HG03378 (cell line): ENCODE measurements at regions not wholly inside any gene's neighbourhood (a gene's known extent, or its start where the extent isn't known, plus 50 kb on each side); places are given as distances from the start of the nearest gene placed in this dataset.
A peak's percentile ranks its signal among the peaks of the same experiment; 100 is the strongest.
"Not testable (repeated sequence)": the region's sequence is repeated elsewhere in the genome, so short reads cannot be mapped to it uniquely, and the experiment has no call there.

ENCODE experiments used
- ATAC-seq: cut with Tn5 transposase; IDR thresholded peaks from one replicate; pipeline ENCODE4 v1.9.1; 2021; ENCODE audit warnings: mild to moderate bottlenecking, moderate library complexity; ENCODE audit not compliant: unreplicated experiment

DNA sequence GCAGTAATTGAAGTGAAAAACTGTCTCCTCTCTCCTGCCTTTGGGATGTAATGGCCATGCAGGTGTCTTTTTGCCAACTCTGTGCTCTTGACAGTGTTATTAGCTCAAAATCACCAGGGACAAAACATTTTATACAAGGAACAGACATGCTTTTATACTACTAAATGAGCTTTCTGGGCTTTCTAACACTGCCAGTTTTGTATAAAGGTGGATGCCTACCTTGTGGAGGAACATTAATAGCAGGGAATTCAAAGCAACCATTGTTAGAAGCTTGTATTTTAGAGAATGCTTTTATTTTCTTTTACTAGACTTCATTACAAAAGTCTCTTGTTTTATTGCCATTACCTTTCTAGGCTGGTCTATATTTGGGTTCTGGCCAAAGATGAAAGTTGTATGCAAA, 54.7 kb upstream of the ARSJ start:
- ATAC-seq: no peak

DNA sequence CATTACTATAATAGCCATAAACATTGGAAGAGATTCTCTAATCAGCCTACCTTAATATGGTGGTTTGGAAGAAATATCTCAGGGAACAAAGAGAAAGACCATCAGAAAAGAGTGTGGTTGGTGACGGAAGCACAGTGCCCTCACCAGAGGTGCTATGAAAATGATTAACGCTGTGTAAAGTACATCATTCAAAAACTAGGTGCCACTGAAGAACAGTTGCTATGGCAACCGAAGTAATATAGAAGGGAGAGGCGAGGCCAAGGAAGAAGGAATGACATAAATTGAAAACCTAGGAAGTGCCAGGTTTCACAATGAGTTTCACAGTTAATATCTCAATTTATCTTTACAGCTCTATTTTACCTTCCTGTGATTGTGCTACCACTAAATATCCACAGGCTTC, 57.0 kb upstream of the ARSJ start:
- no peak for ATAC-seq

DNA sequence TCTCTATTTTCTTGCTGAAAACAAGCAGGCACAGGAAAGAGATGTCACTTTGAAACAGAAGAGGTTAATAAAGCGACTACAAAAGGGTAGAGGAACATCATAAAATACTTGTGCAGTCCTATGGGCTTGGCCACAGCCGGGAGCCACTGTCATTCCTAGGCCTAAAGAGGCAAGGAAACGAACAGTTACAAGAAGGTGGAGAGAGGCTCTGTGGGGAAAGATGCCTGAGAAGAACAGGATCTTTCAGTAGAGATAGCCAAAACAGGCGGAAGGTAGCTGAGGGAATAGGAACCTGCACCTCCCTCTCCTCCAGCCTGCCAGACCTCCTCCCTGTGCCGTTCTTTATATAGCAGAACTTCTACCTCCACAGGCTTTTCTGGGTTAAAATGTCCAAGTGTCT, 57.4 kb upstream of the ARSJ start:
- ATAC-seq: no peak

DNA sequence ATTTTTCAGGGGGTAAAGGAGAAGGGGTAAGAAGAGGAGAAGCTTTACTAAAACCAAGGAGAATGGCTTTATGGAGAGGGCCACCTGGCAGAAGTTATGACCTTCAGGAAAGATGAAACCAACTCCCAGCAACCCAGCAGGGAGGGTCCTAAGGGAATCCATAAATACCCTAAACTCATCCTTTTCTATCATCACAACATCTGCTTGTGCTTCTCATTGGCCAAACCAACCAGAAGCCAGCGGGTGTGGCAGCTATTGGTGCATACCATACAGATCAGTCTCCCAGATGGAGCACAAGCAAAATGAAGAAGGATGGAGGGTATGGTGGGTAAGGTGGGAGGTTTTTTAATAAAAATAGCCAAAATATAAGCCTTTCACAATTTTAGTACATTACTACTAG, 58.5 kb upstream of the ARSJ start:
- no peak for ATAC-seq

DNA sequence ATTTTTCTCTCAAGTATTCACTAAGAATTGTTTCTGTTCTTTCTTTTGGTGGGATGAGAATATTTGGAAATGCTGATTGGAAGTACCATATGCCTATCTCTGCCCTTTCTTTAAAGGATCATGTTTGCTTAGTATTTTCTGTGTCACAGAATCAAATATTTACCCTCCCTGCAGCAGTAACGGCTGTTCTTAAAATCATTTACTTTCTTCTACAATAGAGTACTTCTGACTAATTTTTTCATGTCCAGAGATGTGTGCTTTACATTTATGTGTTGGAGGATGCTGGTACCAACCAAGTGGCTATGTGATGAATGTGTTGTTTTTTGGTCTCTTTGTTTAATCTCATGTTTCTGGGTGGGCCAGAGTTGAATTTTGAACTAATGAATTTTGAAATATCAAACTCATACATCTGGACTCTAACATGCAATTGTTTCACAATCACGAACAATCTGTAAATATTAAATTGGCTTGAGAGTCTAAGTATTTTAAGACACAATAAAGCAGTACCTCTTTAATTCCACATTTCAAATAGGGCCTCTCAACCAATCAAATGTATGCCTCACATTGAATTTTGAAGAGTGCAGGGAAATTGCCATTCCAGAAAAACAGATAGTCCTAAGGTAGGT, 59.4 kb upstream of the ARSJ start:
- no peak for ATAC-seq

DNA sequence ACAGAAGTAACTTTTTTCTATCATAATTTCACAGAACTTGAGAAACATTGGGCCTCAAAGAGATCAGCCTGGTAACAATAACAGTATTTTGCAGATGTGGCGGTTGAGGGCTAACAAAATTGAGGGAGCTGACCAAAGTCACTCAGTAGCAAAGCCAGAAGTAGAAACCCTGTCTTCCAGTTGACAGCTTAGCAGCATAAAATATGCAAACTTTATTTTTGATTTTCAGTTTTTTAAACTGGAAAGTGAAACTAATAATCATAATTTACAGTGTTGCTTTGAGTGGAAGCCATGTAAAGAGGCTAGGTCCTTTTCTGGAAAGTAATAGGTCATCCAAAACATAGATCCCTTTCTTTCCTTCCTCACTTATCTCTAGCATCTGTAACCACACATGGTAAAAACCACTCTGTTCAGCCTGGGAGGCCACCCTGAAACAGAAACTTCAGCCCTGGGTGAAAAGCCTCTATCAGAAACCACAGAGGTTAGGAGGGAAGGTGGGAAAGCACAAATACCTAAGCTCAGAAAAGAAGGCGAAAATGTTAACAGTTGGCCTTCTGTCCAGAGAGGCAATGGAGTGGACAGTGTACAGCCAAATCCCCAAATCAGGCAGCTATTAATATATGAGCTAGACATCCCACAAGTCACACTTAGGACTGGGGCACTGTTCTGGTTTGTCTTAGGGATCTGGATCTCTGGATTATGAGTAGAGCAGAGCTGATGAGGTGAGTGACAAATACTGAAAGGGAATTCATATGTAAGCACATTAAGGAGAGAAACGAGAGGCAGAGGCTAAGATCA, 61.1 kb upstream of the ARSJ start:
- peak; percentile 92 for ATAC-seq

DNA sequence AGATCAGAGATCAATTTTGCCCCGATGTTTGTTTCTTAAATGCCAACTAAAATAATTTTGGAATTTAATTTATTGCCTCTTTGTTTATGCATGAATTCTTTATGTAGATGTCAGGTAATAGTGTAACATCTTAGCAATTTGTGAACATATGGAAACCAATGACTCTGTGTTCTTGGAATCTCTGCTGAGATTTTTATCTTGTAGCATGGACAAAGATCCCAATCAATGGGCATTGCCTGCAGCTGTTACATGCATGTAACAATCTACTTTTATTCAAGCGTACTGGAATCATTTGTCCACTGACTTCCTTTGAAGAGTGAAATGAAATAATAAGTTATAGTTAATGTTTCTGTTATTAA, 61.6 kb upstream of the ARSJ start:
- ATAC-seq: no peak

DNA sequence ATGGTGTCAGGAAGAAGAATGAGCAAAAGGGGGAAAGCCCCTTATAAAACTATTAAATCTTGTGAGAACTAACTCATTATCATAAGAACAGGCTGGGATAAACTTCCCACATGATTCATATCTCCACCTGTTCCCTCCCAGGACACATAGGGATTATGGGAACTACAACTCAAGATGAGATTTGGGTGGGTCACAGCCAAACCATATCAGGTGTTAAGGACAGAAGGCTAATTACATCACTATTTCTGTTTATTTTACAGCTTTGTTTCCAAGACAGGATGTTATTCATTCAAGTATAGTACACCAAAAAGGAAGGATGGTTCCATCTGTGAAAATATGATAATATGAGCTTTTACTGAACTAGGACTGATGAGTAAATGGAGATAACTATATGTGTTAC, 63.7 kb upstream of the ARSJ start:
- ATAC-seq: no peak

DNA sequence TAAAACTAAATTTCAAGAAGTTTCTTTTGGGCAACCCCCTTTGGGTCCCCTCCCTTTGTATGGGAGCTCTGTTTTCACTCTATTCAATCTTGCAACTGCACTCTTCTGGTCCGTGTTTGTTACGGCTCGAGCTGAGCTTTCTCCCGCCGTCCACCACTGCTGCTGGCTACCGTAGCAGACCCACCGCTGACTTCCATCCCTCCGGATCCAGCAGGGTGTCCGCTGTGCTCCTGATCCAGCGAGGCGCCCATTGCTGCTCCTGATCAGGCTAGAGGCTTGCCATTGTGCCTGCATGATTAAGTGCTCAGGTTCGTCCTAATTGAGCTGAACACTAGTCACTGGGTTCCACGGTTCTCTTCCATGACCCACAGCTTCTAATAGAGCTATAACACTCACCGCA, 64.9 kb upstream of the ARSJ start:
- not testable (repeated sequence) for ATAC-seq

DNA sequence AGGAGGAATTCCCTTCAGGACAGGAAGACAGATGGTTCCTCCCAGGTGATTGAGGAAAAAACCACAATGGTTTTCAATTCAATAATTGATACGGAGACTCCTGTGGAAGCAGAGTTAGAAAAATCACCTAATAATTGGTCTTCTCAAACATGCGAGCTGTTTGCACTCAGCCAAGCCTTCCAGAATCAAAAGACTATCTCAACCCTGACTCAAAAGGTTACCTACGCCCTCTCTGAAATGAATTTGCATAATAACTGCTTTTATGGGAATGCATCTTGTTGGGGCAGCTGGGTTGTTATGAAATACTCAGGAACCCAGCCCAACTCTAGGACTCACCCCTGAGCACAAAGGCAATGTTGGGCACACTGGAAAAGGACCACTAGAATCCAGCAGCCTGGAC, 66.9 kb upstream of the ARSJ start:
- ATAC-seq: no peak

DNA sequence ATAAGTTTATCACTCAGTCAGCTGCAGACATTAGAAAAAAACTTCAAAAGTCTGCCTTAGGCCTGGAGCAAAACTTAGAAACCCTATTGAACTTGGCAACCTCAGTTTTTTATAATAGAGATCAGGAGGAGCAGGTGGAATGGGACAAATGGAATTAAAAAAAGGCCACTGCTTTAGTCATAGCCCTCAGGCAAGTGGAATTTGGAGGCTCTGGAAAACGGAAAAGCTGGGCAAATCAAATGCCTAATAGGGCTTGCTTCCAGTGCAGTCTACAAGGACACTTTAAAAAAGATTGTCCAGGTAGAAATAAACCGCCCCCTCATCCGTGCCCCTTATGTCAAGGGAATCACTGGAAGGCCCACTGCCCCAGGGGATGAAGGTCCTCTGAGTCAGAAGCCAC, 68.7 kb upstream of the ARSJ start:
- ATAC-seq: not testable (repeated sequence)

DNA sequence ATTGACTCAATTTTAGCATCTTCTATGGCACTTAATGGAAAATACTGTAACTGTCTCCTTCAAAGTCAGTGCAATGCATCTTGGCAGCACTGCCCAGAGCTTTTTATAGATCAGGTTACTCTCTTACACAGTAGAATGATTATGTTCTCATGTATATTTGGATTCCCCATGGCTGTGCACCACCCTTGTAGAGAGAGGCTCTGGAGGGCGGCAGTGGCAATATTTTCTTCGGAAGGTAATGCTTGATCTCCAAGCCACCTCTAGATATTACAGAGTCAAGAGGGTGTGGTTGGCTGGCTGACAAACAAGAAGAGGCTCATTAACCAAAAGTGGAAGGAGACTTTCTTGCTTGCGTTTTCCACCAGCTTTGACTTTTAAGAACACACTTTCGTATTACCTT, 72.8 kb upstream of the ARSJ start:
- no peak for ATAC-seq

DNA sequence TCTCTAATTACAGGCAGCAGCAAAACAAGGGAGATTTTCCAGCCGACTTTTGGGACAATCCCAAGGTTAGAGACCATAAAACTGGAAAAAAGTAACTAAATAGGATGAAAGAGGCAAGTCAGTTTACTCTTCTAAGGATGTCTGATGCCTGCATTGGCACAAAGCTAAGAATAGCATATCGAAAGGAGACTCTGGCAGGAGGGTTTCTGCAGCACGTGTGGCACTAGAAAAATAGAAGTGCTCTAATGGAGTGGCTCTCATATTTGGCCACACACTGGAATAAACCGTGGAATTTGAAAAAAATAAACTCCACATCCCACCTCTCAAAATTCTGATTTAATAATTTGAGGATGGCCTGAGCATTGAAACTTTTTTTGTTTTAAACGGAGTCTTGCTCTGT, 77.2 kb upstream of the ARSJ start:
- no peak for ATAC-seq

DNA sequence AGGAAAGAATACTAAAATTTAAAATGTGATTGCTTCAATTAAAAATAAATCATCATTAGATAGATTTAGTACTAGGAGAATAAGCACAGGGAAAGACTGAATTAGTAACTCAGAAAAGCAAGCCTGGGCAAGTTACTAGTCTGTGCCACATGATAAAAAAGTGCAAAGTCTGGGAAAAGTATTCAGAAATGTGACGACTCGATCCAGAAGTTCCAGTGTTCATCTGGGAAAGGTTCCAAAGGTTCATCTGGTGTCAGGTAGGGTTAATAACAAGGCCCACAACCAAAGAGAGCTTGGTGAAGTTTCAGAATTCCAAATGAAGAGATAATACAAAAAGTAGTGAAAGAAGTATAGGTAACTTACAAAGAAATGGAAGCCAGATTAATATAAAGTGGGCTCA, 78.3 kb upstream of the ARSJ start:
- ATAC-seq: no peak

DNA sequence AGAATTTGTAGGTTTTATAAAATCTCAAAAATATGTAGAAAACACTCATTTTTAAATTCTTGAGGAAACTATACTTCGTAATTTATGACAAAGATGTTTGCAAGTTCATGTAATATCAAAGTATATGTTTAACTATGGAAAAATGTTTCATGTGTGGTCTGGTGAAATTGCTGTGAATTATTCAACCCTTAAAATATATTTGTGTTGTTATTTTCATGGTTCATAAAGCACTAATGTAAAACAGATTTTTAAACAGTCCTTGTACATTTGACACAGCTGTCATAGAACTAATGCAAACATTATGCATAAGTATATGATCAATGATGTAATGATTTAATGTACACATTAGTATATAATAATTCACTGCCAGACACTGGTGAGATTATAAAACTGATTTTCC, 83.1 kb upstream of the ARSJ start:
- no peak for ATAC-seq

DNA sequence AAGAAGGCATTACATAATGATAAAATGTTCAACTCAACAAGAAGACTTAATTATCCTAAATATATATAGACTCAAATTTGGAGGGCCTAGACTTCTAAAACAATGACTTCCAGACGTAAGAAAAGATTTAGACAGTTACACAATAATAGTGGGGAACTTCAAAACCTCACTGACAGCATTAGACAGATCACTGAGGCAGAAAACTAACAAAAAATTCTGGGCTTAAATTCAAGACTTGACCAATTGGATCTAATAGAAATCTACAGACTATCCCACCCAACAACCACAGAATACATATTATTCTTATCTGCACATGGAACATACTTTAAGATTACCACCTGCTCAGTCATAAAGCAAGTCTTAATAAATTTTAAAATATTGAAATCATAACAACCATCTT, 93.3 kb upstream of the ARSJ start:
- ATAC-seq: no peak

DNA sequence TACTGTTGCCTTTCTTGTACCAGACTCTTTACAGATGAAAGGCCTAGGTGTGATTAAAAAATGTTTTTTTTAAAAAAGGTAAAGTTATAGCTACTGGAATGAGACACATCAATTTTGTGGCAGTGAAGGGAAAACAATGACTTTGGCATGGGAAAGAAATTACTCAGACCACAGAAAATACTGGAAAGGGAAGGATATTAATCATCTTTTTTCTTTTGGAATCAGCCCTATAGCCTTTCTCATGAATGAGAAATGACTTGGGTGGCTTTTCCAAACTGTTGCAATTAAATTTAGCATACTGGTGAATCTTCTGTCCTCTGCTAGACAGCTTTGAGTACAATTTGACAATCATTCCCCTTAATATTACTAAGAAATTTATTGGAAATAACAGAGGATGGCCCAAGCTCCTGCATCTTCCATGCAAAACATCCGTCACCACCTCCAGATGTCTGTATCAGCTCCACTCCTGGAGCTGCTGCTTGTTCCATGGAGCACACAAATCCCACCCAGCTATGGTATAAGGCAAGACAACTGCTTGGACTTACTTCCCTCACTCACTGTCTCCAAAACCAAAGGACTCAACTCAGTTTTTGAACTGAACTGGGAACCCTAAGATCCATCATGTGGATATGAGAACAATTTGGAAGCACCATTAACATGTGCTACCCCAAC, 97.6 kb upstream of the ARSJ start:
- ATAC-seq: no peak

DNA sequence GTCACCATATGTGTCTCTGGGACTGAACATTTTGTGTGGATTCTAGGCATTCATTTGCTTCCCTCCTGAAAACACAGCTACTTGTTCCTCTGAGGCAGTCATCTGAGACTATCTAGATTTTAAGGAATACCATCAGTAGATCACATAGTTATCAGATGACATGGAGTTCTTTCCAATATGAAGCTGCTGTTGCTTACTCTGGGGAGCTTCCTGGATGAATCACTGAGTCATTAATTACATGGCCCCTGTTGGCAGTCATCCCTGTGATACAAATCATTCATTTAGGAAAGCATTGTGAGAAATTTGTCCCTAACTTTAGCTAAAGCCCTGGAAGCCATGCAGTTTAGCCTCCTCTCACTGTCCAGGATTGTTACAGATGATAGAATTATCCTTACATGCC, 98.2 kb upstream of the ARSJ start:
- ATAC-seq: no peak

DNA sequence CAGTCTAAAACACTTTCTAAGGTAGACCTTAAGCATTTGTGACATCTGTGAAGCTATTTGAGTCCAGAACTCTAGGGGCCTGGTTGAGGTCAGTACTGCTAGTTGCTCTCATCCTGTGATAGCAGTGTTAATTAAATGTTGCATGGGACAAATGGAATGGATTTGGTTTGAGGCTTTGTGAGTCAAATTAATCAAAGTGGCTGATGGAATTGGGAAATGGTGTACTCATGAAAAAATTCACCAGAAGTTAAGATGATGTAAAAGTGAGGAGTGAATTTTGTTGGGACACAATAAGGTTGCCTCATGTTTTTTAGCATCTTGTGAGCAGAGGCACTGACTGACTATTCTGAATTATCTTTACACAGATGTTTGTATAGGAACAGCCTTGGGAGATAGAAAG, 99.2 kb upstream of the ARSJ start:
- ATAC-seq: no peak

DNA sequence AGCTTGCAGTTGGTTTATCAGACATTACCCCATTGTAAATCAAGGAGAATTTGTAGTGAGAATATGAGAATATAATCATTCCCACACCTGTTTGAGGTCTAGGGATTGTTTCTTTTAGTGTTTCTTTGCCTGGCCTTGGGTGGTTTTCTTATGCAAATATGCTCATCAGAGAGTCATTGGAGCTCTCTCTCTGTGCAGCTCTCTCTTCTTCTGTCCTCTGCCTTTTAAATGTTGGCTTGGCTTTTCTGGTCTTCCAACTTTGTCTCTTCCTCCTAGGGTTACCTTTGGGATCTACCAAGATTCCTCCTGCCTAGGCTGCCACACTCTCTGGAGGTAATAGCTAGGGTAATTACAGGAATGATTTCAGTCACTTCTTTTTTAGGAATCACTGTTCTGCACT, 102.3 kb upstream of the ARSJ start:
- ATAC-seq: no peak

DNA sequence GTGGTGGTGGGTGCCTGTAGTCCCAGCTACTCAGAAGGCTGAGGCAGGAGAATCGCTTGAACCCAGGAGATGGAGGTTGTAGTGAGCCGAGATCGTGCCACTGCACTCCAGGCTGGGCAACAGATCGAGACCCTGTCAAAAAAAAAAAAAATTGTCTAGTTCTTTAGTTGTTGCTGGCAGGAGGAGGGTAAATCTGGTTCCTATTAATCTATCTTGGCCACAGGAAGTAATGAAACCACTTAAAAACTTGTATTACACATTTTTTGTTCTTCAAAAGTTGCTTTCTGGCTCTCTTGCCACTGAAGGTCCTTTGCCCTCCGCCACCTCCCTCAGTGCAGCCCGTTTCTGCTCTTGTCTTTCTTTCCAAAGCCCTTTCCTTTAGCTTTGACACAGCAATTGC, 102.9 kb upstream of the ARSJ start:
- ATAC-seq: no peak

DNA sequence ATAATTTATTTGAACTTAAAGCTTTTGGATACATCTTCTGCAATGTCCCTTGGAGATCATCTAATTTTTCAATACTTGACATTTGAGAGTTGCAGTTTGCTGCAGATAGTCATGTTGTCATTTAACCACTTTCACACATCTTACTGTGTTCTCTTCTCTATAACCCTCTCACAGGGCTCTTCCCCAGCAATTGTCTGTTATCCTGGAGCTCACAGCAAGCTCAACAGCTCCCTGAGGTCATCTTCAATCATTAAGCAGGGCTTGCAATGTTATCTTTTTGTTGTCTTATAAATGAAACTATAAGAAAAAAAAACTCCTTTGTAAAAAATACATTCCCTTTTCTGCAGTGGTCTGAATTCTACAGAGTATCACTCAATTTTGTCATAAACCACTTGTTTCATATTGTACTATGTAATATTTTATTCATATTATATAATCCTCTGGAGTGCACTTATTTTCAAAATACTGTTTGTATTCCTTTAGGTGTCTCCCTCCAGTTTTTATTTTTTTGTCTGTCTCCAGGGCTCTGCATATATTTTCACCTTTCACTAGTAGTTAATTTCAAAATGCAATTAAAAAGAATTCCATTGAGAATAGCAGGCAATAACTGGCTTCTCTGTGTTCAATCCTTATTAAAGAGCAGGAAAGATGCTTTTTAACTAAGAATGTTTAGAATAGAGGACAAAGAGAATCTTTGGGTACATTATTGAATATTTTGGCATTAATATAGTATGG, 106.3 kb upstream of the ARSJ start:
- no peak for ATAC-seq
